CD4-positive, alpha-beta T cell treated with Interleukin-17A for 1 hour (primary cell): ENCODE measurements at regions not wholly inside any gene's neighbourhood (a gene's known extent, or its start where the extent isn't known, plus 50 kb on each side); places are given as distances from the start of the nearest gene placed in this dataset.
"Not testable (repeated sequence)": the region's sequence is repeated elsewhere in the genome, so short reads cannot be mapped to it uniquely, and the experiment has no call there.

Experiments
- DNase-seq: peaks from one replicate; pipeline ENCODE4 v3.0.0-alpha.2; 2020

GRCh38 chr12:92244036-92244435 is 98.4 kb upstream of the BTG1 start:
- DNase-seq: no peak

GRCh38 chr12:92242907-92243306 is 97.3 kb upstream of the BTG1 start:
- no peak for DNase-seq

DNA sequence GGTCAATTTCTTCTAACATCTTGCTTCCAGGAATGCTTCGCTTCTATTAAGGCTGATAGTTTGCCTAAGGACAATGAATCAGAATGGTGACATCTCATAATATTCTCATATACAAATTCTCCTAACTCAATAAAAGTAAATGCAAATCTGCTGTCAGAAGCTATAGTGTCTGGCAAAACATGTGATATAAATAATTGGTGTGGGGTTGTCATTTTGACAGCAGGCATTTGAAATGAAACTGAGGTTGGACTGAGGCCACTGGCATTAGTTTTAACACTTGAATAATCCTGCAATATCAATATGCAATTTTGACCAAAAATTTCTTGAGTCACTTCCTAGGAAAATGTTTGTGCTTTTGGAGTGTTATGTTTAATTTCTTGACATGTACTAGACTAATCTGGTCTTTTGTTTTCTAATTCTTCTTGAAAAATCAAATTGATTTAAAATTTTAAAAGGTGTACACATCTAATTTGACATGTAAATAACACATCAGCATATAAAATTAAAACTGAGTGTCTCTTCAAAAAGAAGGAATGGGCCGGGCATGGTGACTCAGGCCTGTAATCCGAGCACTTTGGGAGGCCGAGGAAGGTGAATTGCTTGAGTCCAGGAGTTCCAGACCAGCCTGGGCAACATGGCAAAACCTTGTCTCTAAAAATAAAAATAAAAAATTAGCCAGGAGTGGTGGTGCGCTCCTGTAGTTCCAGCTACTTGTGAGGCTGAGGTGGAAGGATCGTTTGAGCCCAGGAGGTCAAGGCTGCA is 92.3 kb upstream of the BTG1 start:
- no peak for DNase-seq

- no peak for DNase-seq
Observed at GRCh38 chr12:92237262-92237661, 91.6 kb upstream of the BTG1 start.

DNA sequence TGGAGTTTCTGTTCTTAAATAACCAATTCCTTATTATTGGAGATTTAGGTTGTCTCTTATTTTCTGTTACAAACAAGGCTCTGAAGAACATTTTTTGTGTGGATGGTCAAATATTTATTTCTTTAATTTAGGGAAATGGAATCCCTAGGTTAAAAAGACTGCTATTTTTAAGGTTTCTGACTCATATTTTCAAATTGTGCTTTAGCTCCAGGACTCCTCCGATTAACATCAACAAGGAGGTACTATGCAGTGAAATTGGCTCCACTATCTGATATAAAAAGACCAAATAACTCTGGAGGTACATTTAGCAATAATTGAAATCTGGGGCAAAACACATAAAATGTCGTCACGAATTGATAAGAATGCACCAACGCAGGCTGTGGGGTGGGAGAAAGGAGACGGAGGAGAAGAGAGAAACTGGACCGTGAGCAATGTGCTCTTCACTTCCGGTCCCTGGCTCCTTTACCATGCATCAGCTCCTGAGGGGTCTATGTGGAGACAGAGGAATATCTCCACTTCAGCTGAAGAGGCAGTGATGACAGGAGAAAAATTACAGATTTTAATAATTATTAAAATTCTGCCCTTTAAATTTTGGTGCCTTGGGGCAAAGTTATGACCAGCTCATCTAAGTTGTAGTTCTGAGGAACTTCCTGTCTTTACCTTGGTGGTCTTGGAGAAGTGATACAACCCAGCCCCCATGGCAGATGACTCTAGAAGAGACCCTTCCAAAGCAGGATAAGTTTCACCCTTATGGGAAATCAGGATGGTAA is 90.2 kb upstream of the BTG1 start:
- no peak for DNase-seq

DNA sequence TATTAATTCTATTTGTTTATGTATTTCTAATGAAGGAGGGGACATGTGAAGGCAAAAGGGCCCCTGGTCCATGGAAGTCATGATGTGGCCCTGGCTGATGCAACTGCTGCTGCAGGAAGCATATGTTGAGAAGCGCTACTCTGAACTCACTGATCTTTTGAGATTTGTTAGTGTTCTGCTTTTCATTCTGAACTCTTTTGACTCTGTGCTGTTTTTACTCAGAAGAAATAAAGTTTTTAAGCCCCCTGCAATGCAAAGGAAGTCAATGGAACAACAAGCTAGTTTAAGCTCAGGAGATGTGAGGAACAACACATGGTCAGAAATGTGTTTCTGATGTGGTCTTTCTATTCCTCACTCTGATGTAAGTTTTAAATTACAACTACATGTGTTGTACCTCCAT is 88.9 kb upstream of the BTG1 start:
- no peak for DNase-seq

GRCh38 chr12:92233346-92234015 is 87.8 kb upstream of the BTG1 start:
- DNase-seq: no peak

GRCh38 chr12:92232371-92232932 is 86.8 kb upstream of the BTG1 start:
- not testable (repeated sequence) for DNase-seq

DNA sequence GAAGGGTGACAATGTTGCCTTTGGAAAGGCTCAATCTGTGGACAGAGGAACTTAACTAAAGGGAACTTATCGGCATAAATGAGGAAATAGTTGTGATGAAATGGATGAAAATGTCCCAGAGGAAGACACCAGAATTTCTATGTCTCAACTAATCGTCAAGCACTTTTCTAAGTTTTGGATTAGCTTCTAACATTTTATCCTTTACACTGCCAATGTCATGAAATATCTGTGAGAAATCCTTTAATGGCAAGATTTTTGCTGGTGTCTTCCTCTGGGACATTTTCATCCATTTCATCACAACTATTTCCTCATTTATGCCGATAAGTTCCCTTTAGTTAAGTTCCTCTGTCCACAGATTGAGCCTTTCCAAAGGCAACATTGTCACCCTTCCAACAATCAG is 86.3 kb upstream of the BTG1 start:
- not testable (repeated sequence) for DNase-seq

- not testable (repeated sequence) for DNase-seq
Observed at GRCh38 chr12:92231532-92231931, 85.9 kb upstream of the BTG1 start.

DNA sequence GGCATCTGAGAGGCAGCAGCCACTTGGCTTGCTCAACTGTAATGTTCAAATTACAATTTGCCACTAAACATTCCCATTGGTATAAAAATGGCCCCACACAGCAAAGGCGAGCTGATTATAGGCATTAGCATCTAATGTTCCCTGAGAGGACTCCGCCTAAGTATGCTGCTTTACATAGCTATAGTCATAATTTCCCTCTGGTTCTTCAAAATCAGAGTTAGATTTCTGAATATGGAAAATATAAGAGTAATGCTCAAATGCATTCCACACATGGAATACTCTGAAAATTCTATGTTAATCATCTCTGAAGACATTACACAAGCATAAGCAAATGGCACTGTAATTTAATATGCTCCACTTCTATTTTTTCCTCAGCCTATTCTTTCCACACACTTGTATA is 83.7 kb upstream of the BTG1 start:
- no peak for DNase-seq

- no peak for DNase-seq
Observed at GRCh38 chr12:92226961-92227360, 81.3 kb upstream of the BTG1 start.

DNA sequence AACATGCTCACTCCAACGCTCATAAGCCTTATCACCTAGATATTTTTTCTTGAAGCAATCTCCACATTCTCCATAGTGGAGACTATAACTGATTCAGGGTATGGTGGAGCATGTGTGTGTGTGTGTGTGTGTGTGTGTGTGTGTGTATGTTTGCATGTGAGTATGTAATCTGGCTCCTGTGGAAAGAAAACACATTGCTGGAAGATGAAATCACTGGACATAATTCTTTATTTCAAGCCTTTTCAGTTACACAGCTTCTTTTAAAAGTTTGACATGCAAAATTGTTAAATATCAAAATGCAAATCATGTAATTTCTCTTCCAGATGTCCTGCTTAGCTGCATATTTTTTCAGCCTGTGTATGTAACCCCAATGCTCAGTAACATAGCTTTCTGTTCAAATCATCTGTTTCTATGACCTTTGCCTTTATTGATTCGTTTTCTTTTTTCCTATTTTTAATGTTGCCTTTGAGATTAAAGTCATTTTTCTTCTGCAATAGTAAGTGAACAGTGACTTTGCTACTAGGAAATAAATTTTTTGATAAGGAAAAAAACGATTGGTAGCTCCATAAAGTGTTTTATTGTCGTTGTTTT is 80.5 kb upstream of the BTG1 start:
- DNase-seq: no peak

DNA sequence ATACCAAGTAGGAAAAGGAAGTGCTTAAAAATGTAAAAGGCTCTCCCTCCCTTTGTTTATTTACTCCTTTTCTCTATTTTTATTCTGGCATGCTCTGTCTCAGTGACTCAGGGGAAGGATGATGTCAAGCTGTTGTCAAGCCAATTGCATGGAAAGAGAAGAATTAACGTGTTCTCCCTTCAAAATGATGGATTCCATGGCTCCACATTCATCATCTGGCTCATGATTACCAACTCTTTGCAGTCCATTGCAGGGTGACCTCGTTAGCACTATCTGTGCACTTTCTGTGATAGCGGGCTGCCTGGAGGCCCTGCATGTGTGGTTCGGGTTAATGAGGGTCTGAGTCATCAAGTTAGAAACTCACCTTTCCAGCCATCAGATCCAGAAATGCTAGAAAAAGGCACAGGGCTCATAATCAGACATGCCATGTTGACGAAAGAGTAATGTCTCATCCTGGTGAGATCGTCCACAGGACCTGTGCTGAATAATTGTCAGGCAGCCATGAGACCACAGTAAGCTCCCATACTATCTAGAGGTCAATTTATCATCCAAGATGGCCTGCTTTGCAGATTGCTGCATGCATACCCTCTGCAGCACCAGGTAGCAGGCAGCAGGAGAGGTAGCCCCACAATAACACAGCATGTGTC is 79.2 kb upstream of the BTG1 start:
- no peak for DNase-seq

GRCh38 chr12:92223481-92223880 is 77.8 kb upstream of the BTG1 start:
- DNase-seq: no peak

DNA sequence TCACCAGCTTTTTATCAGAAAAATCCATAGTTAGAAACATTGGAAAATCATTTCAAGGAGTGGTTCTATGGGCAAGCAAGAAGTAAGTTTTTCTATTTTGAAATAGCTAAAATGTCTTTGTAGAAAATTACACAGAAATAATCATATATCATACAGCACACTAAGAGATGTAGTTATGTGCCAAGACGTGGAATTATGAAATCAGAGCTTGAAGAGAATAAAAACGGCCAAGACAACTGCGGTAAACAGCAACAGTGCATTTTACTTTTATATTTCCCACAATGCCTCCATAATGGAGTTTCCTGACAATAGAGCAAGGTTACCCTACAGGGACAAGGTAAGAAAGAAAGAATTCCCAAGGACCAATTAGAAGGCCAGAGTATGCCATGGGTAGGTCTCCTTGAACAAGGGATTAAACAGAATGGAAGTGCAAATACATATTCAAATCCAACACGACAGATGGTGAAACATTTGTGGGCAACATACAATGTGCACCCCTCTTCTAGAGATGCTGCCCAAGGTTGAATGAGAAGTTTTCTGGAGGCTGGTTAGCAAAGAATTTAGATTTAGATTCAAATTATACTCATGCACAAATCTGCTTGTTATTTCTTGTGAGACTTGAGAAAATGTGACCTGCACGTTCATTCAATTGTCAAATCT is 76.1 kb upstream of the BTG1 start:
- DNase-seq: no peak

GRCh38 chr12:92218394-92219077 is 72.9 kb upstream of the BTG1 start:
- DNase-seq: no peak

- no peak for DNase-seq
Observed at GRCh38 chr12:92216092-92216491, 70.4 kb upstream of the BTG1 start.

GRCh38 chr12:92215358-92215757 is 69.7 kb upstream of the BTG1 start:
- no peak for DNase-seq

GRCh38 chr12:92213166-92213565 is 67.5 kb upstream of the BTG1 start:
- no peak for DNase-seq

DNA sequence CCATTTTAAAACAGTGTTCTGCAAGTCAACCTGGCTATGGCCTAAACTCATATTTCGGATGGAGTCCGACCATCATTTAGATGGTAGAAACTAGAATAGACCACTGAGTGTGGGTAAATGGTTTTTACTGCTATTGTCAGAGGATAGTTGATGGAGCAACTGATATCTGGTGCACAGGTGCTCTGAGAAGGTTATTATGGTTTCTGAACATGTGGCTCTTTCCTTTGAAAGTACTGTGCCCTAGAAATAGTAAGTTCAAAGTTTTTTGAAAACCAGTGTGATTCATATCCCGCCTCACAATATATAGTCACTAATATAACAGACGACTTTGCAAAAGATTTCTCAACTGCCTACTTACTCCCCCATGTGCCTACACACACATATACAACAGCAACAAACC is 64.4 kb upstream of the BTG1 start:
- DNase-seq: peak; percentile 41
